ENCODE measurements at regions not wholly inside any gene's neighbourhood (a gene's known extent, or its start where the extent isn't known, plus 50 kb on each side); places are given as distances from the start of the nearest gene placed in this dataset.

DNA sequence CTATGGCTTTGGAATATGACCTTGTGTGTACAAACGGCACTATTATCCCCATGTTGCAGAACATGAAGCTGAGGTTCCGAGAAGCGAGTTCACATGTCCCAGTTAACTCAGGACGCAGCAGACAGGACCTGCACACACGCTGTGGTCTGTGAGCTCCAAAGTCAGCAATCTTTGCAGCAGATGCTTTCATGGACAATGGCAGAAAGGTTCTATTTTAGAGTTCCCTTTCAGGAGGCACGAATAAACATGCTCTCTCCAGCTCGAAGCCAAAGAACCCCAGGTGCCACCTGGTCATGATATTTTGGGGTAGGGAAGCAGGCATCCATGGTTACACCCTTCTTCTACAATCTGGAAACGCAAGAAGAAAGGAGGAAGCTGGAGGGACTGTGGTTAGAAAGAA lies 412.0 kb downstream of the TMEM114 start:
- TF ChIP-seq, protein P1, sequence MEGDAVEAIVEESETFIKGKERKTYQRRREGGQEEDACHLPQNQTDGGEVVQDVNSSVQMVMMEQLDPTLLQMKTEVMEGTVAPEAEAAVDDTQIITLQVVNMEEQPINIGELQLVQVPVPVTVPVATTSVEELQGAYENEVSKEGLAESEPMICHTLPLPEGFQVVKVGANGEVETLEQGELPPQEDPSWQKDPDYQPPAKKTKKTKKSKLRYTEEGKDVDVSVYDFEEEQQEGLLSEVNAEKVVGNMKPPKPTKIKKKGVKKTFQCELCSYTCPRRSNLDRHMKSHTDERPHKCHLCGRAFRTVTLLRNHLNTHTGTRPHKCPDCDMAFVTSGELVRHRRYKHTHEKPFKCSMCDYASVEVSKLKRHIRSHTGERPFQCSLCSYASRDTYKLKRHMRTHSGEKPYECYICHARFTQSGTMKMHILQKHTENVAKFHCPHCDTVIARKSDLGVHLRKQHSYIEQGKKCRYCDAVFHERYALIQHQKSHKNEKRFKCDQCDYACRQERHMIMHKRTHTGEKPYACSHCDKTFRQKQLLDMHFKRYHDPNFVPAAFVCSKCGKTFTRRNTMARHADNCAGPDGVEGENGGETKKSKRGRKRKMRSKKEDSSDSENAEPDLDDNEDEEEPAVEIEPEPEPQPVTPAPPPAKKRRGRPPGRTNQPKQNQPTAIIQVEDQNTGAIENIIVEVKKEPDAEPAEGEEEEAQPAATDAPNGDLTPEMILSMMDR (IDR thresholded peaks at IDR 0.05): no peak
- TF ChIP-seq EP300 (IDR thresholded peaks at IDR 0.05): no peak

All from ovary (tissue), 3 donors.